HEK293T (cell line): ENCODE measurements at regions not wholly inside any gene's neighbourhood (a gene's known extent, or its start where the extent isn't known, plus 50 kb on each side); places are given as distances from the start of the nearest gene placed in this dataset.

Experiments used
- BHLHE40 ChIP-seq: fragments of 450-650 bp; IDR thresholded peaks from 2 replicates; pipeline ENCODE4 v1.6.1; 2016; ENCODE audit warnings: mild to moderate bottlenecking, moderate library complexity, borderline replicate concordance
- ELF4 ChIP-seq: fragments of 450-650 bp; IDR thresholded peaks from 2 replicates; pipeline ENCODE4 v1.6.1; 2017; ENCODE audit warnings: antibody characterized with exemption
- FOXA1 ChIP-seq: fragments of 450-650 bp; IDR thresholded peaks from 2 replicates; pipeline ENCODE4 v1.6.1; 2016; ENCODE audit warnings: mild to moderate bottlenecking
- FOXK2 ChIP-seq: fragments of 450-650 bp; IDR thresholded peaks from 2 replicates; pipeline ENCODE4 v1.6.1; 2016; ENCODE audit warnings: mild to moderate bottlenecking
- FOXM1 ChIP-seq: fragments of 450-650 bp; IDR thresholded peaks from 2 replicates; pipeline ENCODE4 v1.6.1; 2017; ENCODE audit warnings: mild to moderate bottlenecking, borderline replicate concordance
- HDGF ChIP-seq: fragments of 450-650 bp; IDR thresholded peaks from 2 replicates; pipeline ENCODE4 v1.6.1; 2017; ENCODE audit warnings: antibody characterized with exemption, borderline replicate concordance
- LEF1 ChIP-seq: fragments of 450-650 bp; IDR thresholded peaks from 2 replicates; pipeline ENCODE4 v1.6.1; 2017; ENCODE audit warnings: mild to moderate bottlenecking, borderline replicate concordance
- NFRKB ChIP-seq: fragments of 450-650 bp; IDR thresholded peaks from 2 replicates; pipeline ENCODE4 v1.6.1; 2016; ENCODE audit warnings: mild to moderate bottlenecking, moderate library complexity
- SP1 ChIP-seq: fragments of 450-650 bp; IDR thresholded peaks from 2 replicates; pipeline ENCODE4 v1.6.1; 2017
- SUZ12 ChIP-seq: fragments of 450-650 bp; IDR thresholded peaks from 2 replicates; pipeline ENCODE4 v1.6.1; 2016; ENCODE audit warnings: mild to moderate bottlenecking
- TARDBP ChIP-seq: fragments of 450-650 bp; IDR thresholded peaks from 2 replicates; pipeline ENCODE4 v1.6.1; 2016
- TF ChIP-seq, protein P1 (sequence below): fragments of 450-650 bp; IDR thresholded peaks from 2 replicates; pipeline ENCODE4 v1.6.1; 2016

DNA sequence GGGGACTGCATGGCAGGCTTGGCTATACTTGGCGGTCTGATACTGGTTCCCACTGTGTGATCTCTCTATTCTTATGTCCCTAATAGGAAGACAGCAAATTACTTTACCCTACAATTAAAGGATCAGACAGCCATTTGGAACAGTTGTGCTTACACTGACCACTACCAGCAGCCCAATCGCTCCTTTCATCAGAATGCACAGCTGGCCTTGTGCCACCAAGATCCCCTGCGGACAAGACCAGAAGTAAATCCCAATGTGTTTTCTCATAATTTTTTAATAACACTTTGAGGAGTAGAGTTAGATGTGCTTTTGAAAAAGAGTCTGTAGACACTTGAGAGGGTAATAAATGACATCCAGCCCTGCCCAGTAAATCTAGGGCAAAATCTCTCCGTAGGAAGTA, 297.2 kb upstream of the ZNF32 start:
- TF ChIP-seq ELF4: no peak
- no peak for TF ChIP-seq FOXK2
- no peak for TF ChIP-seq TARDBP
- TF ChIP-seq FOXM1: no peak
- TF ChIP-seq, protein P1, sequence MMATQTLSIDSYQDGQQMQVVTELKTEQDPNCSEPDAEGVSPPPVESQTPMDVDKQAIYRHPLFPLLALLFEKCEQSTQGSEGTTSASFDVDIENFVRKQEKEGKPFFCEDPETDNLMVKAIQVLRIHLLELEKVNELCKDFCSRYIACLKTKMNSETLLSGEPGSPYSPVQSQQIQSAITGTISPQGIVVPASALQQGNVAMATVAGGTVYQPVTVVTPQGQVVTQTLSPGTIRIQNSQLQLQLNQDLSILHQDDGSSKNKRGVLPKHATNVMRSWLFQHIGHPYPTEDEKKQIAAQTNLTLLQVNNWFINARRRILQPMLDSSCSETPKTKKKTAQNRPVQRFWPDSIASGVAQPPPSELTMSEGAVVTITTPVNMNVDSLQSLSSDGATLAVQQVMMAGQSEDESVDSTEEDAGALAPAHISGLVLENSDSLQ: no peak
- no peak for TF ChIP-seq BHLHE40
- TF ChIP-seq SUZ12: no peak
- no peak for TF ChIP-seq NFRKB
- no peak for TF ChIP-seq LEF1
- no peak for TF ChIP-seq FOXA1
- no peak for TF ChIP-seq SP1
- TF ChIP-seq HDGF: no peak
